ENCODE measurements at regions not wholly inside any gene's neighbourhood (a gene's known extent, or its start where the extent isn't known, plus 50 kb on each side); places are given as distances from the start of the nearest gene placed in this dataset.

DNA sequence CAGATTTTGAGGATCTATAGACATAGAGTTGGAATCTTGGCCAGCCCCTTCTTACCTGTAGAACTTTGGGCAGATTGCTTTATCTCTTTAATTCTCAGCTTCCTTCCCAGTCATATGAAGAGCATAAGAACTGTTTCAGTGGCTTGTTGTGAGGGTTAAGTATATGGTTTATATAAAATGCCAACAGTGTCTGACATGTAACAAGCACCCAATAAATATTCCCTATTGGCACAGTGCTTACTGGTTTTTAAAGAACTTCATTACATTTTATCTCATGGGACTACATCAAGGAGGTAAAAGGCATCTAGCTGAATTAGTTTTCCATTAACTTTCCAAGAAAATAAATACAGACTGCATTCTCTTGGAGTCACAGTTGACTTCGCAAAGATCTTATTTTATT, 106.7 kb upstream of the LIMCH1 start:
- TF ChIP-seq CTCF (IDR thresholded peaks at IDR 0.05), result no peak
- no peak for TF ChIP-seq POLR2A (IDR thresholded peaks at IDR 0.05)
